ENCODE measurements at regions not wholly inside any gene's neighbourhood (a gene's known extent, or its start where the extent isn't known, plus 50 kb on each side); places are given as distances from the start of the nearest gene placed in this dataset.

DNA sequence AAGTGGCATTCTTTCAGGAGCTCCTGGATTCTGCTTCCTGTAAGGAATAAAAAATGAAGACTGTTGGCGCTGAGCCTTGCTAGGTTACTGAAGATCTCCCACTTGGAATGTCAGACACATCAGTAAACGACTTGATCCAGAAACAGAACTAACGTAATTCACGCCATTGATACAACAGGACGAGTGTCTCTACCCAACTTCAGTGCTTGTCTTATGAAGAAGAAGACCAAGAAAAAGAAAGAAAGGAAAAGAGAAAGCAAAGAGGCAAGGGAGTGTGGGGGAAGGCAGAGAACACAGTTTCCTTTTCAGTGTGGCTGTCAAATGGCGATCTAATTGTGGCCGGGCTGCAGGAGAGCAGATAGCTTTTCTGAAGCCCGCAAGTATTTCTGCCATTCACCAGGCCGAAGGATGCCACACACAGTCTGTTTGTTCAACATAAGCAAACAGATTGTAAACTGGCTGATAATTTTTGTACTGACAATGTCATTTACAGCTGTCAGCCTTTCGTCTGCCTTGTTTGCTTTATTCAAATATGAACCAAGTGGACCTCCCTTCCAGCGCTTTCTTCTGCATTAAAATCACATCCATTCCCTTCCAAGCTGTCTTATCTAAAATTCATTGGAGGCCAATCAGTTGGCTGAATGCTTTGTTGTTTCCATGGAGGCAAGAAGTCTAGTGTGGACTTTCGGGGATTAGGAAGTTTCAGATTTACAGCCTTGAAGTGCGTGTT lies 180.6 kb downstream of the FOXA2 start:
- no peak for DNase-seq

DNA sequence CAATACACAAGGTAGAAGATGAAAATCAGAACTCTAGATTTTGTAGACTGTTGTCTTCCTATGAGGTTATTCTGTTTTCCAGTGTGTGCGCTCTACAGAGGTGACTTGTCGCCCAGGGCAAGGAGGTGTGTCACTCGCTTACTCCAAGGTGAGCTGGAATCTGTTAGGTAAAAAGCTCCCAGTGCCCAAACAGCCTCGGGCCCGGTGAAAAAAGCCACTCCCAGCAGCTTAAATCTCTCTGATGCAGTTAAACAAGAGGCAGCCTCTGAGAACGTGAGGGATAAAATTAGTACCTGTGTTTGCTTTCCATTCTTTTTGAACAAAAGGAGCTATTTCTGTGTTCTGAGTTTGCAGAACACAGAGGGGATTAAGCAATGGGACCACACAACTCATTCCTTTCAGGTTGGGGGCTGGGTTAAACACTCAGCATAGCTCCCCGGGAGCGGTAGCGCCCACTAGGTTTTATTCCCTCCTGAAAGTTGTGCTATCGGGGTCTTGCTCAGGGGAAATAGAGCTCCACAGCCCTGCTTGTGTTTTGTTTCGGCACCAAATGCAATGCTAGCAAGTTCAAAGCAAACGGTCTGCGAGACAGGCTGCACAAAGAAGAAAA lies 181.2 kb downstream of the FOXA2 start:
- DNase-seq, result no peak

DNA sequence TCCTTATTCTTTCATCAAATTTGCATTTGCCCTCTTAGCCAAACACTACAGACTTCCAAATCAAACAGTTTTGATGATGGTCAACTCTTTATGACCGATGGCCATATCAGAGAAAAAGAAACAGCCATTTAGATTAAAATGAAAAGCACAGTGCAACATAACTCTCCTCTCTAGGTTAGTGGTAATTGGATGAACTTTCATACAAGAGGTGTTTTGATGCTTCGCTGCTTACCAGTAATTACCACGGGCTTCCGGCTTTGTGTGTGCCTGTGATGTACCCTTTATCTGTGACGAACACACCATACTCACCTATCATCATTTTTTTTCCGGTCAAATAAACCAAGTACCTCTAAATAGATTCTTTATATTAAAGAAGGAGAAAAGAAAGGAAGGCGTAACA lies 181.8 kb downstream of the FOXA2 start:
- no peak for DNase-seq

DNA sequence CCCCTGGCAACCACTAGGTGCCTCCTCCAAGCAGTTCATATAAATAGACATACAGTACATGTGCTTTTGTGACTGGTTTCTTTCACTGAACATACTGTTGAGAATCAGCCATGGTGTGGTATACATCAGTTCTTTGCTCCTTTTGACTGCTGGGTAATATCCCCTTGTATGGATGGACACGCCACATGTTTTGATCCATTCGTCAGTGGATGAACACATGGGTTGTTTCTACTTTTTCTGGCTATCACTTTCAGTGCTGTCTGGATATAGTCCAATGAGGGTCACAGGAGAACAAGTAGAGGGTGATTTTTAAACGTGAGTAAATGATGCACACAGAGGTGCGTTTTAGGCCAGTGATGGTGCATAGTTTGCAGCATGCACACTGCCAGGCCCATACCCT lies 183.9 kb downstream of the FOXA2 start:
- no peak for DNase-seq

DNA sequence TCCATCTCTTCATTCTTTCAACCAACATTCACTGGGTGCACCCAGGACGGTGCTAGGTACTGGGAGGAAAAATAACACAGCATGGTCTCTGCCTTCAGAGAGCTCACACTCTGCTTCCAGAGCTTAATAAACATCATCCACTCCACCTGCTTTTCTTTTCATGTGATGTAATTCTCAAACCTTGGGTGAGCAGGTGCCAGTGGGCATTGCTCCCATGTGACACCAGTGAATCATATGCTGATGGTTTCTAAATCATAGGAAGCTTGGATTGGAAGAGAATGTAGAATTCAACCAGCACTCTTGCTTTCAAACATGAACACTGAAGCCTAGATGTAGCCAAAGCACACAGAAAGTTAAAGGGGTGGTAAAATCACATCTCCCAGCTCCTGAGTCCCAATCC lies 189.8 kb downstream of the FOXA2 start:
- DNase-seq, result no peak

DNA sequence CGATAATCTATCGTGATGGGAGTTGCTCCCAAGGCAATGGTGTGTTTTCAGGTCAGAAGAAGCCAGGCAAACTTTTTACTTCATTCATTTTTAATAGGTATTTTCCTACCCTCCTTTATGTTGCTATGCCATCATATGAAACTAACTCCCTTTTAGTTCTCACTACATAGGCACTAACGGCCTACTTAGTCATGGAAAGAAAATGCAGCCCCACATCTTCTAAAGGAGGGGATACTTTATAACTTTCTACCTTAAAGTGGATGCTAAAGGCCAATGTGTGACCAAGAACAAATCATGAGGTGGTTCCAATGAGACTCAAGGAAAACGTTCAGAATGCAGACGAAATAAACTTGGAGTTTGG lies 193.8 kb downstream of the FOXA2 start:
- no peak for DNase-seq

DNA sequence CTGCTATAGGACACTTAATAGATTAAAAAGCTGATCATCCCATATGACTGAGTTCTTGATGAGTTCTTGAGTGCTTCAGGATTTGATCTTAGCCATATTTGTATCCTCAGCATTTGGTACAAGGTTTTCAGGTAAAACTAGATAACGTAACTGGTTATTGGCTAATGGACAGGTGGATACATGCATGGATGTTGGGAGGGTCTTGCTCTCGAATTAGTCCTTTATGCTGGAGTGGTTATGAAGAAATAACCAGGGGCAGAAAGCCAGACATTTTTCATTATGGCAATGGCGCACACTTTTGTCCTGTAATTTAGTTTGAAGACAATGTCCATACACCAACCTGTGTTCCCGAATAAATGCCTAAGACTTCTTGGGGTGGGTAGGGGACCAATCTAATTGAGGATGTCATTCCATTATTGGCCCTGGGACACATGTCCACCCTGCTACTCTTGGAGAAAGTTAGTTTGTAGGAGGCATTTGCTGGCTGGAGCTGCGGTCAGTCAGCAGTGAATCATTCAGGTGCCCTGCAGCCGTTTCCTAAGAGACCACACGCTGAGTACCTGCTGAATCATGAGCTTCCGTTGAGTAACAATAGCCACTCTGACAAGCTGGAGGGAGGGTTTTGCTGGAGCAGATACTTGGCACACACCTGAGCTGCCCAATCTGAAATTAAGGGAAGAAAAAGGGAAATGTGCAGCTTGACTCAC lies 194.4 kb downstream of the FOXA2 start:
- DNase-seq, result no peak

DNA sequence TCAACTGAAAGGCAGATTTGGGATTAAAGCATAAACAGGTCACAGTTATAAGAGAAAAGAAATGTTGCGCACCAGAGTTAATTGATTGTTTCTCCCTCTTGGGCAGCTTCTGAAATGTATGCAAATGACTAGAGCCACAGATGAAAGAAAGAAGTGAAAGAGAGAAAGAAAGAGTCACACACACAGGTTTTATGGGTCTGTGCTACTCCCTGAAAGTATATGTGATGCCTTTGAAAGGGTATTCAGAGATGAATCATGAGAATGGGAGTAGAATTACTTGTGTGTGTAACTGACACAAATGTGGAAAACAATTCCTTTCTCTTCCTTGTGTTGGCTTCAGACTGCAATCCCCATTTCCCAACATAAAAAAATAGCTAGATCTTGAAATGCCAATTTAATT lies 196.9 kb downstream of the FOXA2 start:
- DNase-seq, result no peak

DNA sequence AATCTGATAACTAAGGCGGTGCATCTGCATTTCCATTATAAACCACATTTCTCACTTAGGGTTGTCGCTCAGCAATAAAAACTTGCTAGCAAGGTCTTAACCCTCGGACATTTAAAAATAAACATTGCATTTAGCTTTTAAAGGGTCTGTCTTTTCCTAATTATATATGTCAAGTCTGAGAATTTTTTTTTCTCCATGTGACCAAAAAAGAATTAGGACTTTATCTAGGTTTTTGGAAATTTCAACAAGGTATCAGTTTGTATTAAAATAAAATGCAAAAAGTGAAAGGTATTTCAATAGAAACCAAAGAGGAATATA lies 198.1 kb downstream of the FOXA2 start:
- no peak for DNase-seq

DNA sequence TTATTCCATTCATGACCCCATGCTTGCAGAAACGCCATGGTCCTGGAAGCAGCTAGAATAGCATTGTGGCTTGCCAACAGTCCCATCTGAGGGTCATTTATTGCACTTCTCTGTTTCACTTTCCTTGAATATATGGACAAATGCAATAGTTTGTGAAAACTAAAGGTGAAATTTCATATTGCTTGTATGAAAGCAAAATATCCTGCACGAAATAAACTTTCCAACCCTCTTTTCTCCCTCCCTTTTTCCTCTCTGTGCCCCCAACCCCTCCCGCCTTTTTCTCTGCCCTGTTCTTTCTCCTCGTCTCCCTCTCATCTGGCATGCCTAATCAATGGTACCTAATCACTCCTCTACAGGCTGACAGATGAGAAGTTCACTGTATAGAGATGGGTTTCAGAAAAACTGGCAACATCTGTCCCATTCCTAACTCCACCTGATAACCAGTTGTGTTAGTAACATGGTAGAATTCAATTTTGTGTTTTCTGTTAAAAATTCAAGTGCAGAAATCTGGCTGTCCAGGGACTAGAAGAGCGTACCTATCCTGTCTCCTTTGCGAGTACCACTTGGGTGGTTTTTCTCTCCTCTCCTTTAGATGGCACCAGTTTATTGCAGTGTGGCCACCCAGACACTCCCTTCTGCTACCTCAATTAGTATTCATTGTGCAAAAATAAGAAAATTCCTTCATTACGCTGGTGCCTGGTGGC lies 198.6 kb downstream of the FOXA2 start:
- no peak for DNase-seq

DNA sequence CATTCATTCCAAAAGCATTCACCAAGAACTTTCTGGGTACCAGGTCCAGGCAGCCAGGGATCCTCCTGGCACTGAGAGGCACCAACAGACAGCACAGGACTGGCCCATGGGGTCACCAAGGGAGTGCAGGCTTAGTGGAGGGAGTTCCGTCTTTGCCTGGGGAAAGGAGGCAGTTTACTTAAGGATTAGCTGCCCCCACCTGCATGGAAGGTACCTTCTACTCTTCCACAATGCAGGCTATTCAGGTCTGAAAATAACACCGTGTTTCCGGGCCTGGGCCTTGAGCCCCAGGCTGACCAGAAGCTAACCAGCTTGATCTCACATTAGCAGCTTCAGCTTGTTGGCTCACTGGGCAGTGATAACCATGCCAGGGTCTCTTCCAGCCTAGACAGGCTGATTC lies 199.4 kb downstream of the FOXA2 start:
- no peak for DNase-seq

DNA sequence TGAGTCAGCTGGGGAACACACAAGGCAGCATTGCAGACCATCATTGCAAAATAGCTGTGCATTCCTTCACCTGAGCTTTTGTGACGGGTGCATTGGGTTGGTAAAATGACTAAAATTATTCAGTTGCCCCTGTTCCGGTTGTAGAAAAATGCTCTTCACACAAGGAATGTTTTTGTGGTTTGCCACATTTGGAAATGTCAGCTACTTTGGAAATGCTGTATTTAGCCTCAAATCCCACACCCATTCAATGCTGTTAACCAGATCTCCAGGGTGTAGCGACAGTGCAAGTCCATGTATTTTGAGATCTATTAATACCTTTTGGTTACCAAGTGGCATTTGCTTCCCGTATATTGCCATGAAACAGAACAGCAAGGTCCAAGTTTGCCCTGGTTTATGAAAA lies 201.2 kb downstream of the FOXA2 start:
- DNase-seq, result no peak

DNA sequence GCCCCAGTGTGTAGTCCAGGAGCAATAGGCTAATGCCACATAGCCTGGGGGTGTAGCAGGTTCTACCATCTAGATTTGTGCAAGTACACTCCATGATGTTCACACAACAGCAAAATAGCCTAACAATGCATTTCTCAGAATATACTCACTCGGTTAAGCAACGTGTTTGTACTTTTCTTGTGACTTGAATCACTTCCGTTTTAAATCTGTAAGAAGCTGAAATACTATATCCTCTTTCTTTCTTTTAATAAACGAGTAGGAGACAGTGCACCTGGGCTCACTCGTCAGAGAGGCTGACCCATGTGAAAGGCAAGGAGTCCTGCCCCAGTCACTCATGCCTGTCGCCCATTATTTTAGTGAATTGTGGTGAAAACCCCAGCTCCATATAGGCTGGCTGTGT lies 201.6 kb downstream of the FOXA2 start:
- no peak for DNase-seq

DNA sequence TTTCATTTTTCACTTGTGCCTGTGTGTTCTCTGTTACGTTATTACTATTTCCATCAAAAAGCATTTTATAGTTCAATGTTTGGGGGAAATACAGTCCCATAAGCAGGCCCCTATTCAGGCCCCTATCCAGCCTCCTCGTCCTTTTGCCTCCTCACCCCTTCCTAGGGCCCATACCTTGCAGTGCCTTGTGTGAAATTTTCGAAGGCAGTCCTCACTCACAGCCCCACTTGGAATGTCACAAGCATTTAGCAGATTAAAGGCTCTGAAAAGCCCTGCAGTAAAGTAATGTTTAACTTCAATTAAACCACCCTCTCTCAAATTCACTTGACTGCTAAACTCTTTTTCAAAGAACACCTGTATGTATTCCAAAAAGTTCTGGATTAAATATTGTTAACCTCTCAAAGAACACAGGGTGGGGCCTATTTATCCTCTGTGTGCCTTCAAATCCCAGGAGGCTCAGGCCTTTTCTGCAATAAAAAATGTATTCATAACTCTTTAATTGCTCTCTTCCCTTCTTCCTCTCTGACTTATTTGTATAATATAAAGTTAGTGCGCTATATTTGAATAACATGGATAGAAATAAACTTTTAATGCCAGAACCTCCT lies 202.5 kb downstream of the FOXA2 start:
- no peak for DNase-seq

DNA sequence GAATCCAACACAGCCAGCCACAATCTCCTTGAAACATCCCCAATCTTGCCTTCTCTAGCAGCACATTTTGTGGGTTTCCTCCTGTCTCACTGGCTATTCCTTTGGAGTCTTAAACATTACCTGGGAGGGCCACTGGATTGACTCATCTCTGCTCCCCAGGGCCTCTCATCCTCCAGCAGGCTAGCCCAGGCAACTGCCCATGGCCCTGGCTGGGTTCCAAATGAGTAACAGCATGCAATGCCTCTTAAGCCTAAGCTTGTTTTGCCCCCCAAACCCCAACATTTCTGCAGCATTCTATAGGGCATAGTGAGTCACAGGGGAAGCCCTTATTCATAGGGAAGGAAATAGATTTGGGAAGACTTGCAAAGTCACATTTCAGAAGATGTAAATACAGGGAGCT lies 204.9 kb downstream of the FOXA2 start:
- no peak for DNase-seq

DNA sequence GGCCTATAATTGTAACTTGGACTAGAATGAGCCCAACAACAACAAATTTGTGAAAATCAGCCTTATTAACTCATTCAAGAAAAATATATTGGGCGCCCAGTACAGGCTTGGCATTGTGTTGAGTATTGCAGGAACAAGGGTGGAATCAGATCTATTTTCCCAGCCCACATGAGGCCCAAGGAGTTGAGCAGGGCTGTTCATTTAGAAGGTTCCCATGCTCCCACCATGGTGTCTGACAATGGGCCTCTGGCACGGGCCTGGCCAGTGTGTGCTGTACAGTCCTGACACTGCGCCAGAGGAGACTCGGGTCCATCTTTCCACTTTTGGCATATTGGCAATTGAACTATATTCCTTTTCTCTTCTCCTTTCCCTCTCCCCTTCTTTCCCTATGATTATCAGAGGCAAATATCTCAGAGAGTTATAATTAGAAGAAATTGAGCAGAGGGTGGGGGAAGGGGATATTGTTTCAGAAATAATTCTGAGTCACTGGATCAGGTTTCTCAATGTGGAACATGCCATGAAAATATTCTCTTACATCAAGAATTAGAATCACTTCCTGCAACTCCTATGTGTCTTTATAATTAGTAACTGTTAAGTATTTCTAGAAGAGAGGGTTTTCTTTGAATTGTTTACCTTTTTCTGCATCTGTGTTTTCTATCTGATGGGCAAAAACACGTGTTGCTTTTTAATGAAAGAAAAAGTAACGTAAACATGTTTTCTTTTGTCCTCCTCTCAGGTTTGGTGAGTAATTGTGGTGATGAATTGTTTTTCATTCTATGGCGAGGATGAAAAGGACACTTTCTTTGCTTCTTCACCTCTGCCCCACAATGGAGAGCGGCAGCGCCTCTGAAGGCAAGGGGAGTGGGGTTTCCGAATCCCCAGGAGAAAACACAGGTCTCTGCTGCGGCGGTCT lies 209.4 kb downstream of the FOXA2 start:
- no peak for DNase-seq

DNA sequence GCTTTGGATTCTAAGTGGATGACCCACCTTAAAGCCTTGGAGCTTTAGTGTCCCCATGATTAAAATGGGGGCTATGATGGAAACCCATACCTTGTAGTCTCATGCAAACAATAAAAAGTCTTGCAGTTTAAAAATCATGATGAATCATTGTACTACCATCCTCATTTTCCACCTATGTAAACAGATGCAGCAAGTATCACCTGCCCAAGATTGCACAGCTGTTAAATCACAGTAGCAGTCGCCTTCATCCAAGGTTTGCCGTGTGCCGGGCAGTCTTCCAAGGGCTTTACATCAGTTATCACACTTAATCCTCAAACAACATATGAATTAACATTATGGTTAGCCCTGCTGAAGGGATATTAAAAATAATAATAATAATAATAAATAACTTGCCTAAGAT lies 210.3 kb downstream of the FOXA2 start:
- DNase-seq, result no peak

DNA sequence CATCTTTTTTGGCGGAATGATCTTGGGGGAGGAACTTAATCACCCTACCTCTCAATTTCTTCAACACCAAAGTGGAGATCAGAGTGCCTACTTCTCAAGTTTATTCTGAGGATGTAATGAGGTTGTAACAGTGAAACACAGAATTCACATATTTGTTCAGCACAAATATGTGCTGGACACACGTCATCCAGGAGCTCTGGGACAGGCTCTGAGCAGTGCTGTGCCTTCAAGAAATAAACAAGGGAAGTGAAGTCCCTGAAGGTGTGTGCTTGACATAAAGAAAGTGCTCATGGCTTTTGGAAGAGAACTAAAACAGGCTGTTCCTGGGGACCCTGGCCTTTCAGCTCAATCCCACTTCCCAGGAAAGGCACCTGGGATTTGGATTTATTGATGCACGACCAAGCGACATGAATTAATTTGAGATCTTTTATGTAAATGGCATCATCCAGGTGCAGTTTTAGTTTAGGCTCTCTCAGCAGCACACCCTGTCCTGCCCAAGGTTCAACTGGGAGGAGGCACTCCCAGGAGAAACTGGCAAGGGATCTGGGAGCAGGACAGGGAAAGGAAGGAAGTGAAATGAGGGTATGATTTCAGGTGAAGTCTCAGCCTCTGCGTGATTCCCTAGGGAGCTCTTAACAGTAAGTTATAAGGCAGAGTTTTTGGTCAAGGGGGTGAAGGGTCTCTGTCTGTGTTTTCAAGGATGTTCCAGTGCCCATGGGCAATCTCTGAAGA lies 211.0 kb downstream of the FOXA2 start:
- no peak for DNase-seq

DNA sequence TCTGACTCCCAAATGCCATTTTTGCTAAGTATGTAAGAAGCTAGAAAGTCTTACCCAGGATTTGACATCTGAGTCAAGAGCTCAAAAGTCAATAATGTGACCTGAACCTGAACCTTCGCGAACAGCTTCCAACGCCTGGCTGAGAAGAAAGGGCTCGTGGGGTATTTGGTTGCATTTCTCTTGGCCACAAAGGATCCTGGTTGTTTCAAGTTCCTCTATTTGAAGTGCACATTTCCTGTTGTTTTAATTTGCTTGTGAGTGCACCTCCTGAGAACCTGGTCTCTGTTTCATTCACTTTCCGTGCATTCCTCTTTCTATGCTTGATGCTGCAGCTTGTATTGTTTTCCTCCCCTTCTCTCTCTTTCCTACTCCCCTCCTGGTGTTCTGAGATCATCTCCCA lies 212.5 kb downstream of the FOXA2 start:
- DNase-seq, result no peak

DNA sequence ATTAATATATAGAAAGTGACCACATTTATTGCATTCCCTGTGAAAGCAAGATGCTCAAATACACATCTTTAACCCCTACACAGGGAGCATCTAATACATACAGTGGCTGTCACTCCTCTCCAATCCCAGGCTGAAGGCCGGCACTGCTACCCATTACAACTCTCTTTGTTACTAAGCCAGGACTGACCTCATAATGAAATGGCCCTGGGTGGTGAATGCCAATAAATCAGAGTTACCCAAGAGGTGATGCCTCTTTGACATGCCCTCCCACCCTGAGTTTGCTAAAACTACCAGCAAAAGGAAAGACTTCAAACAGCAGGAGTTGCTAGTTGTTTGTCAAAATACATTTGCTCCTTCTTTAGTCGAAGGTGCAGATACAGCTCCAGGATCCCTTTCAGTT lies 214.2 kb downstream of the FOXA2 start:
- DNase-seq, result no peak

DNA sequence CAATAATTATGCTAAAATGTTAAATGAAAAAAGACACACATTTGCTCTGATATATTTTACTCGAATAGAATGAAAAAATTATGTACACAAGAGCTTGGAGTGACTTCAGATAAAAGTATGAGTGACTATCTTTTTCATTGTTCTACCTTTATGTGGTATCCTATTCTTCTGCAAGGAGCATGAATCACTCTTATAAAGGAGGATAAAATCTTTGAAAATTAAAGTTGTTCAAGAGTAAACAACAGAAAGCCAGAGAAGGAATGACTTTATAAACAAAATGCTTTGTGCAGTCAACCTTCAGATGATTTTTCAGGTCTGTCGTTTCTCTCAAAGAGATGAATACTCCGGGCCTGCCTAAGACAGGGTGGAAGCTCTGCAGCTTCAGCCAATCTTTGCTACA lies 215.3 kb downstream of the FOXA2 start:
- DNase-seq, result no peak

DNA sequence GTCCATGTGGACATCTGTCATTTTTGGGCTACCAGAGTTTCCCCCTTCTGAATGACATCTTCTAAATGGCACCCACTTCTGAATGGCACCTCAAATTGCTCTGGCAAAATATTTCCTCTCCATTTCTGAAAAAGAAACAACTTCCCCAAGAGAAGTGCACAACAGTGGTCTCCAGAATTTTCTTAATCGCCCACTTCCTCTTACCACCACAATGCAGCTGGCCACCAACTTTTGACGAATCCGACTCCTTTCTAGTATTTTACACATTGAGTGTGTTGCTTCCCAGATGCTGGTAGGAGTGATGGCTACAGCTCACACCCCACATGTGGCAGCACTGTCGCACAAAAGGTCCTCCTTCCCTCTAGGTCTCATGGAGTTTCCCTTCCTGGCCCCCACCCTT lies 216.1 kb downstream of the FOXA2 start:
- no peak for DNase-seq
